SK-N-SH (cell line): ENCODE measurements at regions not wholly inside any gene's neighbourhood (a gene's known extent, or its start where the extent isn't known, plus 50 kb on each side); places are given as distances from the start of the nearest gene placed in this dataset.

Experiments used
- CTCF ChIA-PET: fragments of 300-600, 350-600 bp; formaldehyde crosslinking; extraction: SDS; loops from one replicate; lab custom pipeline; 2021; lab: Yijun Ruan, JAX
- POLR2A ChIA-PET: fragments of 350-600 bp; sonication (Branson Sonifier 250); formaldehyde crosslinking; extraction: SDS; loops from one replicate; lab custom pipeline; 2020; ENCODE audit warnings: antibody characterized with exemption, inconsistent platforms; lab: Yijun Ruan, JAX
- DNase-seq: peaks from one replicate; pipeline ENCODE4 v3.0.0; 2012
- H2AFZ ChIP-seq: fragments of 200-600 bp; sonication (generic); 2 replicates; pipeline ENCODE4 v1.8.1; 2016; ENCODE audit warnings: antibody characterized with exemption, mild to moderate bottlenecking, low read depth
- H3F3A ChIP-seq: fragments of 200-600 bp; sonication (generic); replicated peaks from 2 replicates; pipeline ENCODE3; 2016; ENCODE audit warnings: antibody characterized with exemption, mild to moderate bottlenecking; ENCODE audit not compliant: insufficient read depth
- H3K27ac ChIP-seq, 2 experiments: fragments of 200-500 bp in 1 of 2; fragments of 200-600 bp in 1 of 2; sonication (Bioruptor generic) in 1 of 2; sonication (generic), shearing (Covaris generic) in 1 of 2; 2 replicates each; pipeline versions ENCODE4 v1.5.1 to v1.6.1; 2014 to 2016; ENCODE audit warnings: low read depth in 2 of 2, inconsistent platforms in 1 of 2, low read length in 1 of 2, mild to moderate bottlenecking in 1 of 2, mixed read lengths in 1 of 2
- H3K27me3 ChIP-seq: fragments of 200-600 bp; sonication (generic), shearing (Covaris generic); 2 replicates; pipeline ENCODE4 v1.6.1; 2016; ENCODE audit warnings: mixed run types; ENCODE audit not compliant: insufficient read depth
- H3K36me3 ChIP-seq, 2 experiments: fragments of 200-500 bp in 1 of 2; fragments of 200-600 bp in 1 of 2; sonication (Bioruptor generic) in 1 of 2; sonication (generic) in 1 of 2; replicated peaks in 1 of 2; 2 replicates each; pipeline versions ENCODE3 to v1.5.1; 2014 to 2016; ENCODE audit warnings: low read length in 1 of 2, mild to moderate bottlenecking in 1 of 2; ENCODE audit not compliant: insufficient read depth in 2 of 2, control insufficient read depth in 1 of 2
- H3K4me1 ChIP-seq, 2 experiments: fragments of 200-500 bp in 1 of 2; fragments of 200-600 bp in 1 of 2; sonication (Bioruptor generic) in 1 of 2; sonication (generic), shearing (Covaris generic) in 1 of 2; 2 replicates each; pipeline versions ENCODE4 v1.5.1 to v1.6.1; 2014 to 2016; ENCODE audit warnings: low read depth in 1 of 2, low read length in 1 of 2, mixed run types in 1 of 2; ENCODE audit not compliant: insufficient read depth in 2 of 2, control insufficient read depth in 1 of 2
- H3K4me2 ChIP-seq: fragments of 200-600 bp; sonication (generic), shearing (Covaris generic); 2 replicates; pipeline ENCODE4 v1.6.1; 2017; ENCODE audit warnings: mixed run types
- H3K4me3 ChIP-seq, 2 experiments: fragments of 200-500 bp in 1 of 2; fragments of 200-600 bp in 1 of 2; sonication (Bioruptor generic) in 1 of 2; sonication (generic), shearing (Covaris generic) in 1 of 2; 2 replicates each; pipeline versions ENCODE4 v1.5.1 to v1.8.1; 2014 to 2016; ENCODE audit warnings: low read depth in 2 of 2, inconsistent platforms in 1 of 2, low read length in 1 of 2, mild to moderate bottlenecking in 1 of 2, mixed read lengths in 1 of 2, moderate library complexity in 1 of 2
- H3K79me2 ChIP-seq: fragments of 200-600 bp; sonication (generic); 2 replicates; pipeline ENCODE4 v1.8.1; 2017; ENCODE audit warnings: mild to moderate bottlenecking; ENCODE audit not compliant: insufficient read depth
- H3K9ac ChIP-seq: fragments of 200-600 bp; sonication (generic); 2 replicates; pipeline ENCODE4 v1.6.1; 2017; ENCODE audit warnings: mixed run types
- H3K9me2 ChIP-seq: fragments of 200-600 bp; sonication (generic); 2 replicates; pipeline ENCODE4 v1.6.1; 2017; ENCODE audit warnings: mixed run types
- H3K9me3 ChIP-seq: fragments of 200-600 bp; sonication (generic); 2 replicates; pipeline ENCODE4 v1.6.1; 2017; ENCODE audit warnings: mixed run types, mild to moderate bottlenecking, moderate library complexity
- H4K20me1 ChIP-seq: fragments of 200-600 bp; sonication (generic); 2 replicates; pipeline ENCODE4 v1.6.1; 2017; ENCODE audit warnings: mild to moderate bottlenecking, mixed run types; ENCODE audit not compliant: insufficient read depth
- CHD2 ChIP-seq: fragments of 150-350 bp; IDR thresholded peaks from 2 replicates; pipeline ENCODE4 v1.6.1; 2018; ENCODE audit warnings: low read length; ENCODE audit not compliant: partially characterized antibody
- ELF1 ChIP-seq: IDR thresholded peaks from 2 replicates; pipeline ENCODE4 v1.4.0; 2012
- EP300 ChIP-seq, 2 experiments: IDR thresholded peaks; 2 replicates each; pipeline versions ENCODE4 v1.4.0 to v1.6.1; 2012; ENCODE audit warnings: borderline replicate concordance in 1 of 2, low read depth in 1 of 2, low read length in 1 of 2
- EZH2phosphoT487 ChIP-seq: fragments of 200-600 bp; sonication (generic); IDR thresholded peaks from 2 replicates; pipeline ENCODE4 v1.6.1; 2017; ENCODE audit warnings: low read depth, mixed run types, mild to moderate bottlenecking, antibody characterized with exemption, moderate library complexity, borderline replicate concordance
- FOXJ3 ChIP-seq: sonication (generic); formaldehyde crosslinking; IDR thresholded peaks from 2 replicates; pipeline ENCODE4 v1.5.1; 2020; ENCODE audit warnings: mild to moderate bottlenecking, missing genetic modification reagents
- FOXM1 ChIP-seq: IDR thresholded peaks from 2 replicates; pipeline ENCODE4 v1.4.0; 2012; ENCODE audit warnings: low read depth, mild to moderate bottlenecking
- GABPA ChIP-seq: IDR thresholded peaks from 2 replicates; pipeline ENCODE4 v1.4.0; 2012; ENCODE audit warnings: low read depth, mild to moderate bottlenecking
- GATA2 ChIP-seq: sonication (generic); formaldehyde crosslinking; IDR thresholded peaks from 2 replicates; pipeline ENCODE4 v1.5.0; 2020; ENCODE audit warnings: mild to moderate bottlenecking, missing genetic modification reagents
- IRF3 ChIP-seq: fragments of 150-350 bp; IDR thresholded peaks from 2 replicates; pipeline ENCODE4 v1.6.1; 2016; ENCODE audit warnings: mild to moderate bottlenecking, low read depth, low read length
- MXI1 ChIP-seq: IDR thresholded peaks from 2 replicates; pipeline ENCODE4 v1.6.1; 2012; ENCODE audit warnings: mild to moderate bottlenecking, low read depth, low read length, improper control_type of control experiment
- NFIC ChIP-seq: IDR thresholded peaks from 2 replicates; pipeline ENCODE4 v1.4.0; 2012; ENCODE audit warnings: borderline replicate concordance
- PBX3 ChIP-seq: IDR thresholded peaks from 2 replicates; pipeline ENCODE4; 2012
- RCOR1 ChIP-seq: fragments of 150-350 bp; IDR thresholded peaks from 2 replicates; pipeline ENCODE4 v1.6.1; 2017; ENCODE audit warnings: antibody characterized with exemption, low read length
- RFX5 ChIP-seq: IDR thresholded peaks from 2 replicates; pipeline ENCODE4 v1.6.1; 2012; ENCODE audit warnings: mild to moderate bottlenecking, improper control_type of control experiment, low read length
- RXRA ChIP-seq: IDR thresholded peaks from 2 replicates; pipeline ENCODE4 v1.4.0; 2012; ENCODE audit warnings: low read depth, mild to moderate bottlenecking, borderline replicate concordance
- SIN3A ChIP-seq: IDR thresholded peaks from 2 replicates; pipeline ENCODE4 v1.6.1; 2012; ENCODE audit warnings: low read depth, mild to moderate bottlenecking, low read length, moderate library complexity, borderline replicate concordance
- TAF1 ChIP-seq: IDR thresholded peaks from 2 replicates; pipeline ENCODE4 v1.6.1; 2012; ENCODE audit warnings: low read depth, mild to moderate bottlenecking, low read length, moderate library complexity, borderline replicate concordance
- TCF12 ChIP-seq: IDR thresholded peaks from 2 replicates; pipeline ENCODE4 v1.4.0; 2012
- TEAD4 ChIP-seq: IDR thresholded peaks from 2 replicates; pipeline ENCODE4 v1.4.0; 2012; ENCODE audit warnings: mild to moderate bottlenecking, borderline replicate concordance; ENCODE audit not compliant: insufficient read depth
- USF1 ChIP-seq: IDR thresholded peaks from 2 replicates; pipeline ENCODE4 v1.4.0; 2012; ENCODE audit warnings: low read depth, borderline replicate concordance
- USF2 ChIP-seq: fragments of 150-350 bp; IDR thresholded peaks from 2 replicates; pipeline ENCODE4 v1.6.1; 2017; ENCODE audit warnings: antibody characterized with exemption, low read length, low read depth, borderline replicate concordance
- WGBS: methylation state at CpG from one replicate; pipeline ENCODE4 v1.1.6; 2017; ENCODE audit warnings: low lambda C conversion rate; 5-methylcytosine and 5-hydroxymethylcytosine counted together
- TF ChIP-seq, protein P1 (sequence below): IDR thresholded peaks from 2 replicates; pipeline ENCODE4 v1.6.1; 2012; ENCODE audit warnings: mild to moderate bottlenecking, low read depth, low read length, moderate library complexity

- TF ChIP-seq PBX3, result no peak
- no peak for TF ChIP-seq USF1
- TF ChIP-seq FOXJ3 (CRISPR knock-in tag), result no peak
- no peak for TF ChIP-seq ELF1
- TF ChIP-seq, all 33 proteins: peak for 0
These were observed 87.9 kb upstream of the FSTL4 start (continued) for GRCh38 chr5:133700251-133700650.

- H3K27me3 ChIP-seq, result no peaks in the 10 kb centered on the region
- H3F3A ChIP-seq, result no peaks in the 10 kb centered on the region
- no peaks in the 10 kb centered on the region for H3K9me3 ChIP-seq
- H3K9me2 ChIP-seq, result no peaks in the 10 kb centered on the region
- 60% methylated on average over 10 of the region's 10 CpGs for WGBS
- no peak overlapping the region for H3K27ac ChIP-seq
- no peaks in the 10 kb centered on the region for H3K79me2 ChIP-seq
- H3K9ac ChIP-seq, result no peak overlapping the region
- CTCF ChIA-PET, result interaction anchor here (0.6 to 3.2 kb wide), 4 partner anchors 10 to 274 kb away, joined by 3 to 13 read pairs (median 4); no protein-coding TSS in a partner anchor
- POLR2A ChIA-PET, result no interaction called here
- TF ChIP-seq EZH2phosphoT487, result no peak
- no peak for TF ChIP-seq MXI1
- no peak for TF ChIP-seq CHD2
- TF ChIP-seq TCF12, result no peak
- TF ChIP-seq NFIC, result no peak
- TF ChIP-seq EP300 (IDR thresholded peaks at IDR 0.05; ENCODE audit: borderline replicate concordance in 1 of 2, low read depth in 1 of 2, low read length in 1 of 2), result no peak
- TF ChIP-seq RCOR1, result no peak
- no peak for TF ChIP-seq USF2
- no peak for TF ChIP-seq PBX3
- no peak for TF ChIP-seq GATA2 (CRISPR knock-in tag)
- no peak for TF ChIP-seq FOXM1
- TF ChIP-seq TAF1, result no peak
- no peak for TF ChIP-seq TEAD4
- TF ChIP-seq SIN3A, result no peak
- no peak for TF ChIP-seq GABPA
- no peak for TF ChIP-seq RFX5
- TF ChIP-seq, protein P1, sequence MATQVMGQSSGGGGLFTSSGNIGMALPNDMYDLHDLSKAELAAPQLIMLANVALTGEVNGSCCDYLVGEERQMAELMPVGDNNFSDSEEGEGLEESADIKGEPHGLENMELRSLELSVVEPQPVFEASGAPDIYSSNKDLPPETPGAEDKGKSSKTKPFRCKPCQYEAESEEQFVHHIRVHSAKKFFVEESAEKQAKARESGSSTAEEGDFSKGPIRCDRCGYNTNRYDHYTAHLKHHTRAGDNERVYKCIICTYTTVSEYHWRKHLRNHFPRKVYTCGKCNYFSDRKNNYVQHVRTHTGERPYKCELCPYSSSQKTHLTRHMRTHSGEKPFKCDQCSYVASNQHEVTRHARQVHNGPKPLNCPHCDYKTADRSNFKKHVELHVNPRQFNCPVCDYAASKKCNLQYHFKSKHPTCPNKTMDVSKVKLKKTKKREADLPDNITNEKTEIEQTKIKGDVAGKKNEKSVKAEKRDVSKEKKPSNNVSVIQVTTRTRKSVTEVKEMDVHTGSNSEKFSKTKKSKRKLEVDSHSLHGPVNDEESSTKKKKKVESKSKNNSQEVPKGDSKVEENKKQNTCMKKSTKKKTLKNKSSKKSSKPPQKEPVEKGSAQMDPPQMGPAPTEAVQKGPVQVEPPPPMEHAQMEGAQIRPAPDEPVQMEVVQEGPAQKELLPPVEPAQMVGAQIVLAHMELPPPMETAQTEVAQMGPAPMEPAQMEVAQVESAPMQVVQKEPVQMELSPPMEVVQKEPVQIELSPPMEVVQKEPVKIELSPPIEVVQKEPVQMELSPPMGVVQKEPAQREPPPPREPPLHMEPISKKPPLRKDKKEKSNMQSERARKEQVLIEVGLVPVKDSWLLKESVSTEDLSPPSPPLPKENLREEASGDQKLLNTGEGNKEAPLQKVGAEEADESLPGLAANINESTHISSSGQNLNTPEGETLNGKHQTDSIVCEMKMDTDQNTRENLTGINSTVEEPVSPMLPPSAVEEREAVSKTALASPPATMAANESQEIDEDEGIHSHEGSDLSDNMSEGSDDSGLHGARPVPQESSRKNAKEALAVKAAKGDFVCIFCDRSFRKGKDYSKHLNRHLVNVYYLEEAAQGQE, result no peak
- TF ChIP-seq RXRA, result no peak
- no peak for TF ChIP-seq IRF3
- TF ChIP-seq, all 33 proteins: peak for 0
- Histone ChIP-seq H3K4me3 (no peak overlapping the region), H2AFZ (no peak overlapping the region), H4K20me1 (no peaks in the 10 kb centered on the region), H3K4me2 (no peak overlapping the region), H3K36me3 (no peaks in the 10 kb centered on the region), H3K4me1 (peaks cover 0 to 32% of the 10 kb centered on the region in 2 experiments; a peak in 2 of 4 replicates)
- DNase-seq, result no peak
These were observed 86.5 kb upstream of the FSTL4 start for GRCh38 chr5:133698646-133699526.
